ENCODE measurements at regions not wholly inside any gene's neighbourhood (a gene's known extent, or its start where the extent isn't known, plus 50 kb on each side); places are given as distances from the start of the nearest gene placed in this dataset.

DNA sequence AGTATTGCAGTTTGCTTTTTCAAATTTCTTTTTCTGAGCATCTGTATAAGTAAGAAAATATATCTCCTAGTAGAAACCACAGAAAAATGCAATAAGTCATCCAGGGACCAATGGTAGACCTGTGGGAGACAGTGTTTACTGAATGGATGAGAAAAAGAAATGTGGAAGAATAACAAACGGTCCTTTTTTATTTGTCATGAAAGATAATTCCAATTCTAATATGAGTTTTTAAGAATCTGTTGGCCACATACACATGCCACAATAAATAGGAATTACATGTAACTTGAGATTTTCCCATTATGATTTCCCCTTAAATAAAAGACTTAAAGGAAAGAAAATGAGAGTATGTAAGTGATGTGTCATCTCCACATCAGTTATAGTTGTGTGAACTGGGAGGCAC, 107.7 kb upstream of the RAB27B start:
- no peak for DNase-seq
- peaks cover 0 to 4% of the 10 kb centered on the region in 2 donors for H3K27me3 Mint-ChIP-seq (ENCODE audit: low read depth in 2 of 2)
- Histone ChIP-seq H3K4me3 (ENCODE audit: low read length) (no peak overlapping the region), H3K9me3 (ENCODE audit: control insufficient read depth, insufficient read depth, low read length) (no peaks in the 10 kb centered on the region), H3K4me1 (ENCODE audit: control insufficient read depth, insufficient read depth, low read length) (peaks cover 9% of the 10 kb centered on the region), H3K27ac (ENCODE audit: low read length) (no peak overlapping the region), H3K27me3 (ENCODE audit: control insufficient read depth, insufficient read depth, low read length) (no peaks in the 10 kb centered on the region), H3K36me3 (ENCODE audit: control insufficient read depth, insufficient read depth, low read length) (no peaks in the 10 kb centered on the region)
- no CpG with 5 or more reads among the region's 1 CpG for WGBS (ENCODE audit: insufficient coverage)
- H3K4me1 Mint-ChIP-seq: peaks cover 24 to 26% of the 10 kb centered on the region in 2 donors
- H3K4me3 Mint-ChIP-seq: no peak overlapping the region
- no peak for ATAC-seq
- no peak overlapping the region for H3K27ac Mint-ChIP-seq
- H3K9me3 Mint-ChIP-seq: no peaks in the 10 kb centered on the region
- intact Hi-C loops (cut with micrococcal nuclease): no loop called here
- TF ChIP-seq CTCF (IDR thresholded peaks at IDR 0.05): no peak
- no peaks in the 10 kb centered on the region for H3K36me3 Mint-ChIP-seq

- no peak overlapping the region for H3K4me3 Mint-ChIP-seq
- Histone ChIP-seq H3K4me1 (ENCODE audit: control insufficient read depth, insufficient read depth, low read length) (no peaks in the 10 kb centered on the region), H3K9me3 (ENCODE audit: control insufficient read depth, insufficient read depth, low read length) (no peaks in the 10 kb centered on the region), H3K27me3 (ENCODE audit: control insufficient read depth, insufficient read depth, low read length) (no peaks in the 10 kb centered on the region), H3K36me3 (ENCODE audit: control insufficient read depth, insufficient read depth, low read length) (no peaks in the 10 kb centered on the region), H3K4me3 (ENCODE audit: low read length) (no peak overlapping the region), H3K27ac (ENCODE audit: low read length) (no peak overlapping the region)
- WGBS (ENCODE audit: insufficient coverage): 91% methylated on average over 3 of the region's 4 CpGs
- H3K9me3 Mint-ChIP-seq: no peaks in the 10 kb centered on the region
- no peak for ATAC-seq
- intact Hi-C loops (cut with micrococcal nuclease): no loop called here
- no peak for DNase-seq
- H3K36me3 Mint-ChIP-seq: no peaks in the 10 kb centered on the region
- TF ChIP-seq CTCF (IDR thresholded peaks at IDR 0.05): no peak
- H3K4me1 Mint-ChIP-seq: no peaks in the 10 kb centered on the region
- H3K27me3 Mint-ChIP-seq (ENCODE audit: low read depth in 2 of 2): peaks cover 0 to 13% of the 10 kb centered on the region in 2 donors
- no peak overlapping the region for H3K27ac Mint-ChIP-seq
Observed at GRCh38 chr18:54726143-54726542, 102.1 kb upstream of the RAB27B start.

- DNase-seq (no peak), ATAC-seq (no peak)
- H3K36me3 ChIP-seq (ENCODE audit: control insufficient read depth, insufficient read depth, low read length): no peaks in the 10 kb centered on the region
- no peak overlapping the region for H3K4me3 ChIP-seq (ENCODE audit: low read length)
- H3K9me3 ChIP-seq (ENCODE audit: control insufficient read depth, insufficient read depth, low read length): no peaks in the 10 kb centered on the region
- no peaks in the 10 kb centered on the region for H3K27me3 ChIP-seq (ENCODE audit: control insufficient read depth, insufficient read depth, low read length)
- H3K4me1 ChIP-seq (ENCODE audit: control insufficient read depth, insufficient read depth, low read length): no peaks in the 10 kb centered on the region
- H3K4me3 Mint-ChIP-seq: no peak overlapping the region
- 93% methylated on average over 3 of the region's 3 CpGs for WGBS (ENCODE audit: insufficient coverage)
- no peak overlapping the region for H3K27ac ChIP-seq (ENCODE audit: low read length)
- H3K36me3 Mint-ChIP-seq: no peaks in the 10 kb centered on the region
- TF ChIP-seq CTCF (IDR thresholded peaks at IDR 0.05): no peak
- H3K9me3 Mint-ChIP-seq: no peaks in the 10 kb centered on the region
- H3K4me1 Mint-ChIP-seq: no peaks in the 10 kb centered on the region
- no peak overlapping the region for H3K27ac Mint-ChIP-seq
- intact Hi-C loops (cut with micrococcal nuclease): no loop called here
- H3K27me3 Mint-ChIP-seq (ENCODE audit: low read depth in 2 of 2): peaks cover 4 to 12% of the 10 kb centered on the region in 2 donors
Observed at GRCh38 chr18:54734059-54734458, 94.2 kb upstream of the RAB27B start.

GRCh38 chr18:54736981-54737380, 91.3 kb upstream of the RAB27B start:
- intact Hi-C loops (cut with micrococcal nuclease): no loop called here
- H3K27me3 Mint-ChIP-seq (ENCODE audit: low read depth in 2 of 2): peaks cover 4 to 7% of the 10 kb centered on the region in 2 donors
- no peak for DNase-seq
- ATAC-seq: no peak
- H3K9me3 ChIP-seq (ENCODE audit: control insufficient read depth, insufficient read depth, low read length): no peaks in the 10 kb centered on the region
- H3K9me3 Mint-ChIP-seq: no peaks in the 10 kb centered on the region
- H3K36me3 Mint-ChIP-seq: no peaks in the 10 kb centered on the region
- no peaks in the 10 kb centered on the region for H3K4me1 Mint-ChIP-seq
- no peak overlapping the region for H3K4me3 ChIP-seq (ENCODE audit: low read length)
- TF ChIP-seq CTCF (IDR thresholded peaks at IDR 0.05): no peak
- H3K4me1 ChIP-seq (ENCODE audit: control insufficient read depth, insufficient read depth, low read length): no peaks in the 10 kb centered on the region
- no peak overlapping the region for H3K27ac ChIP-seq (ENCODE audit: low read length)
- H3K27me3 ChIP-seq (ENCODE audit: control insufficient read depth, insufficient read depth, low read length): no peaks in the 10 kb centered on the region
- WGBS (ENCODE audit: insufficient coverage): 83% methylated on average over 1 of the region's 1 CpG
- H3K4me3 Mint-ChIP-seq: no peak overlapping the region
- H3K27ac Mint-ChIP-seq: no peak overlapping the region
- H3K36me3 ChIP-seq (ENCODE audit: control insufficient read depth, insufficient read depth, low read length): no peaks in the 10 kb centered on the region
